GM23338 (cell line): ENCODE measurements at regions not wholly inside any gene's neighbourhood (a gene's known extent, or its start where the extent isn't known, plus 50 kb on each side); places are given as distances from the start of the nearest gene placed in this dataset.

Experiments
- ATAC-seq: fragments of 200-7000 bp; cut with Tn5 transposase; 3 replicates; pipeline ENCODE4 v1.9.1; 2020
- DNase-seq: peaks from one replicate; pipeline ENCODE4 v3.0.0-alpha.2; 2015; ENCODE audit warnings: low spot score
- H2AFZ ChIP-seq: fragments of 200-600 bp; sonication (generic); 2 replicates; pipeline ENCODE4 v1.8.0; 2016; ENCODE audit warnings: antibody characterized with exemption, mild to moderate bottlenecking, moderate library complexity
- H3F3A ChIP-seq: fragments of 200-600 bp; sonication (generic); replicated peaks from 2 replicates; pipeline ENCODE4 v1.8.0; 2017; ENCODE audit warnings: antibody characterized with exemption, mixed run types, low read depth
- H3K27ac ChIP-seq: fragments of 200-600 bp; sonication (generic); 2 replicates; pipeline ENCODE4 v1.6.1; 2016; ENCODE audit warnings: low read depth
- H3K27me3 ChIP-seq: fragments of 200-600 bp; sonication (generic); 2 replicates; pipeline ENCODE4 v1.8.0; 2016; ENCODE audit warnings: mild to moderate bottlenecking, mixed run types, moderate library complexity; ENCODE audit not compliant: insufficient read depth
- H3K36me3 ChIP-seq: fragments of 200-600 bp; sonication (generic); 2 replicates; pipeline ENCODE4 v1.8.0; 2016; ENCODE audit warnings: mild to moderate bottlenecking; ENCODE audit not compliant: insufficient read depth
- H3K4me1 ChIP-seq: fragments of 200-600 bp; sonication (generic); 2 replicates; pipeline ENCODE4 v1.8.0; 2016; ENCODE audit warnings: mild to moderate bottlenecking, moderate library complexity; ENCODE audit not compliant: insufficient read depth
- H3K4me2 ChIP-seq: fragments of 200-600 bp; sonication (generic); 2 replicates; pipeline ENCODE4 v1.7.1; 2017; ENCODE audit warnings: mixed run types
- H3K4me3 ChIP-seq: fragments of 200-600 bp; sonication (generic); 2 replicates; pipeline ENCODE4 v1.6.1; 2016; ENCODE audit warnings: mixed run types
- H3K79me2 ChIP-seq: fragments of 200-600 bp; sonication (generic); replicated peaks from 2 replicates; pipeline ENCODE4 v1.8.0; 2017; ENCODE audit warnings: mild to moderate bottlenecking; ENCODE audit not compliant: insufficient read depth
- H3K9me2 ChIP-seq: fragments of 200-600 bp; sonication (generic); 2 replicates; pipeline ENCODE4 v1.8.0; 2017; ENCODE audit not compliant: insufficient read depth
- H4K20me1 ChIP-seq: fragments of 200-600 bp; sonication (generic); replicated peaks from 2 replicates; pipeline ENCODE4 v1.8.0; 2017; ENCODE audit warnings: mild to moderate bottlenecking; ENCODE audit not compliant: insufficient read depth
- H3K27ac Mint-ChIP-seq: 2 replicates; pipeline ENCODE4 v1.8.0; 2020; ENCODE audit warnings: inconsistent platforms, mild to moderate bottlenecking, moderate library complexity, mixed read lengths
- H3K27me3 Mint-ChIP-seq: 3 replicates; pipeline ENCODE4 v1.8.0; 2022; ENCODE audit warnings: low read depth, mild to moderate bottlenecking, moderate library complexity, mixed read lengths, inconsistent platforms; ENCODE audit not compliant: insufficient read depth, poor library complexity
- H3K36me3 Mint-ChIP-seq: 3 replicates; pipeline ENCODE4 v1.8.0; 2021; ENCODE audit warnings: low read depth, mild to moderate bottlenecking, inconsistent platforms, moderate library complexity, mixed read lengths
- H3K4me1 Mint-ChIP-seq: 3 replicates; pipeline ENCODE4 v1.8.0; 2020; ENCODE audit warnings: mild to moderate bottlenecking, inconsistent platforms, mixed read lengths
- H3K4me3 Mint-ChIP-seq: 3 replicates; pipeline ENCODE4 v1.8.0; 2021; ENCODE audit warnings: moderate library complexity, mild to moderate bottlenecking, inconsistent platforms, mixed read lengths
- H3K9me3 Mint-ChIP-seq: 3 replicates; pipeline ENCODE4 v1.8.0; 2020; ENCODE audit warnings: moderate library complexity, mild to moderate bottlenecking, inconsistent platforms, mixed read lengths
- CREB1 ChIP-seq: fragments of 250-450 bp; sonication (Bioruptor Pico); IDR thresholded peaks from 2 replicates; pipeline ENCODE4 v1.5.0; 2020; ENCODE audit warnings: low read depth, mild to moderate bottlenecking, moderate library complexity
- EZH2 ChIP-seq: fragments of 200-600 bp; sonication (generic); IDR thresholded peaks from one replicate; pipeline ENCODE4 v1.8.0; 2017; ENCODE audit warnings: antibody characterized with exemption, mild to moderate bottlenecking, low read depth; ENCODE audit not compliant: unreplicated experiment
- EZH2phosphoT487 ChIP-seq: fragments of 200-600 bp; sonication (generic); IDR thresholded peaks from one replicate; pipeline ENCODE4 v1.8.1; 2018; ENCODE audit warnings: antibody characterized with exemption; ENCODE audit not compliant: unreplicated experiment
- JUNB ChIP-seq: IDR thresholded peaks from one replicate; pipeline ENCODE4 v1.6.1; 2016; ENCODE audit warnings: antibody characterized with exemption; ENCODE audit not compliant: unreplicated experiment
- NANOG ChIP-seq: IDR thresholded peaks from 2 replicates; pipeline ENCODE4 v1.6.1; 2016; ENCODE audit warnings: antibody characterized with exemption, borderline replicate concordance
- POLR2AphosphoS5 ChIP-seq: IDR thresholded peaks from 2 replicates; pipeline ENCODE4 v1.6.1; 2016; ENCODE audit warnings: antibody characterized with exemption, low read depth
- REST ChIP-seq: IDR thresholded peaks from one replicate; pipeline ENCODE4 v1.6.1; 2018; ENCODE audit warnings: antibody characterized with exemption; ENCODE audit not compliant: unreplicated experiment
- STAT1 ChIP-seq: IDR thresholded peaks from one replicate; pipeline ENCODE4 v1.6.1; 2016; ENCODE audit warnings: antibody characterized with exemption; ENCODE audit not compliant: unreplicated experiment
- ZNF114 ChIP-seq: fragments of 250-450 bp; sonication (Bioruptor Pico); IDR thresholded peaks from 2 replicates; pipeline ENCODE4 v1.5.0; 2020; ENCODE audit warnings: mild to moderate bottlenecking, moderate library complexity
- ZNF331 ChIP-seq: fragments of 250-450 bp; sonication (Bioruptor Pico); IDR thresholded peaks from 2 replicates; pipeline ENCODE4 v1.5.0; 2020; ENCODE audit warnings: low read depth, mild to moderate bottlenecking, moderate library complexity
- TF ChIP-seq, protein P1 (sequence below), 2 experiments: fragments of 200-600 bp in 1 of 2; sonication (generic) in 1 of 2; conservative IDR thresholded peaks; 2 replicates each; pipeline versions ENCODE4 v1.5.1 to v1.6.1; 2016 to 2017; ENCODE audit warnings: antibody characterized with exemption in 2 of 2, low read depth in 2 of 2, mild to moderate bottlenecking in 2 of 2, moderate library complexity in 1 of 2
- TF ChIP-seq, protein P2 (sequence below): IDR thresholded peaks from 2 replicates; pipeline ENCODE4 v1.6.1; 2016; ENCODE audit warnings: antibody characterized with exemption

GRCh38 chr16:63187638-63188037 is 1151.4 kb upstream of the CDH8 start (continued):
- TF ChIP-seq, protein P1, sequence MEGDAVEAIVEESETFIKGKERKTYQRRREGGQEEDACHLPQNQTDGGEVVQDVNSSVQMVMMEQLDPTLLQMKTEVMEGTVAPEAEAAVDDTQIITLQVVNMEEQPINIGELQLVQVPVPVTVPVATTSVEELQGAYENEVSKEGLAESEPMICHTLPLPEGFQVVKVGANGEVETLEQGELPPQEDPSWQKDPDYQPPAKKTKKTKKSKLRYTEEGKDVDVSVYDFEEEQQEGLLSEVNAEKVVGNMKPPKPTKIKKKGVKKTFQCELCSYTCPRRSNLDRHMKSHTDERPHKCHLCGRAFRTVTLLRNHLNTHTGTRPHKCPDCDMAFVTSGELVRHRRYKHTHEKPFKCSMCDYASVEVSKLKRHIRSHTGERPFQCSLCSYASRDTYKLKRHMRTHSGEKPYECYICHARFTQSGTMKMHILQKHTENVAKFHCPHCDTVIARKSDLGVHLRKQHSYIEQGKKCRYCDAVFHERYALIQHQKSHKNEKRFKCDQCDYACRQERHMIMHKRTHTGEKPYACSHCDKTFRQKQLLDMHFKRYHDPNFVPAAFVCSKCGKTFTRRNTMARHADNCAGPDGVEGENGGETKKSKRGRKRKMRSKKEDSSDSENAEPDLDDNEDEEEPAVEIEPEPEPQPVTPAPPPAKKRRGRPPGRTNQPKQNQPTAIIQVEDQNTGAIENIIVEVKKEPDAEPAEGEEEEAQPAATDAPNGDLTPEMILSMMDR (conservative IDR thresholded peaks at IDR 0.05; ENCODE audit: low read depth in 2 of 2): no peak
- no peak for TF ChIP-seq POLR2AphosphoS5
- no peak for TF ChIP-seq NANOG
- no peak for TF ChIP-seq STAT1

GRCh38 chr16:63185235-63185780 is 1149.1 kb upstream of the CDH8 start:
- no peak overlapping the region for H3K4me3 Mint-ChIP-seq
- peaks cover 3% of the 10 kb centered on the region; the same call in 1 of the 3 replicates for H3K9me3 Mint-ChIP-seq
- peaks cover 29% of the 10 kb centered on the region for H3K4me1 Mint-ChIP-seq
- no peak overlapping the region for H3K27ac ChIP-seq
- ATAC-seq (peak; percentile 91), DNase-seq (peak; percentile 66)
- H2AFZ ChIP-seq: no peak overlapping the region
- H3F3A ChIP-seq: no peaks in the 10 kb centered on the region
- no peaks in the 10 kb centered on the region for H3K27me3 ChIP-seq
- H3K4me1 ChIP-seq: 0 out of 2 replicates have a peak, but pooled peaks cover 8% of the 10 kb centered on the region
- no peak overlapping the region for H3K4me3 ChIP-seq
- H3K36me3 ChIP-seq: no peaks in the 10 kb centered on the region
- H4K20me1 ChIP-seq: no peaks in the 10 kb centered on the region
- no peaks in the 10 kb centered on the region for H3K27me3 Mint-ChIP-seq
- no peak overlapping the region for H3K4me2 ChIP-seq
- no peaks in the 10 kb centered on the region for H3K9me2 ChIP-seq
- no peaks in the 10 kb centered on the region for H3K79me2 ChIP-seq
- peak overlapping the region; percentile 0; the same call in 1 of the 2 replicates for H3K27ac Mint-ChIP-seq
- no peaks in the 10 kb centered on the region; the same call in 2 of the 3 replicates for H3K36me3 Mint-ChIP-seq
- TF ChIP-seq POLR2AphosphoS5: no peak
- TF ChIP-seq NANOG: no peak
- no peak for TF ChIP-seq ZNF331 (CRISPR knock-in tag)
- no peak for TF ChIP-seq EZH2phosphoT487
- TF ChIP-seq, protein P1 (conservative IDR thresholded peaks at IDR 0.05; ENCODE audit: low read depth in 2 of 2): no peak
- TF ChIP-seq CREB1 (CRISPR knock-in tag): no peak
- no peak for TF ChIP-seq REST
- TF ChIP-seq JUNB: no peak
- TF ChIP-seq STAT1: no peak
- TF ChIP-seq, protein P2, sequence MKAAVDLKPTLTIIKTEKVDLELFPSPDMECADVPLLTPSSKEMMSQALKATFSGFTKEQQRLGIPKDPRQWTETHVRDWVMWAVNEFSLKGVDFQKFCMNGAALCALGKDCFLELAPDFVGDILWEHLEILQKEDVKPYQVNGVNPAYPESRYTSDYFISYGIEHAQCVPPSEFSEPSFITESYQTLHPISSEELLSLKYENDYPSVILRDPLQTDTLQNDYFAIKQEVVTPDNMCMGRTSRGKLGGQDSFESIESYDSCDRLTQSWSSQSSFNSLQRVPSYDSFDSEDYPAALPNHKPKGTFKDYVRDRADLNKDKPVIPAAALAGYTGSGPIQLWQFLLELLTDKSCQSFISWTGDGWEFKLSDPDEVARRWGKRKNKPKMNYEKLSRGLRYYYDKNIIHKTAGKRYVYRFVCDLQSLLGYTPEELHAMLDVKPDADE: no peak
- no peak for TF ChIP-seq EZH2
- TF ChIP-seq ZNF114: no peak
